OCI-LY1 (cell line): ENCODE measurements at regions not wholly inside any gene's neighbourhood (a gene's known extent, or its start where the extent isn't known, plus 50 kb on each side); places are given as distances from the start of the nearest gene placed in this dataset.

Experiments
- H2AFZ ChIP-seq: fragments of 200-600 bp; sonication (generic), shearing (Covaris generic); 2 replicates; pipeline ENCODE4 v1.6.0; 2014; ENCODE audit warnings: antibody characterized with exemption, mild to moderate bottlenecking, low read length
- H3F3A ChIP-seq: fragments of 200-600 bp; sonication (generic), shearing (Covaris generic); 2 replicates; pipeline ENCODE4 v1.6.0; 2014; ENCODE audit warnings: mild to moderate bottlenecking, antibody characterized with exemption, low read length, moderate library complexity; ENCODE audit not compliant: insufficient read depth
- H3K27ac ChIP-seq: fragments of 200-600 bp; sonication (generic); 2 replicates; pipeline ENCODE4 v1.5.1; 2014; ENCODE audit warnings: low read length, mixed run types, mild to moderate bottlenecking, low read depth; ENCODE audit not compliant: poor library complexity, severe bottlenecking
- H3K27me3 ChIP-seq: fragments of 200-600 bp; sonication (generic); 2 replicates; pipeline ENCODE4 v1.6.0; 2014; ENCODE audit warnings: antibody characterized with exemption, mild to moderate bottlenecking, low read length, moderate library complexity; ENCODE audit not compliant: insufficient read depth
- H3K36me3 ChIP-seq: fragments of 200-600 bp; sonication (generic); 2 replicates; pipeline ENCODE4 v1.6.1; 2014; ENCODE audit warnings: mild to moderate bottlenecking, antibody characterized with exemption, low read length, moderate library complexity, mixed read lengths; ENCODE audit not compliant: insufficient read depth
- H3K4me1 ChIP-seq: fragments of 200-600 bp; sonication (generic); 2 replicates; pipeline ENCODE4 v1.5.1; 2014; ENCODE audit warnings: mild to moderate bottlenecking, low read length, moderate library complexity; ENCODE audit not compliant: insufficient read depth, severe bottlenecking
- H3K4me2 ChIP-seq: fragments of 200-600 bp; sonication (generic), shearing (Covaris generic); 2 replicates; pipeline ENCODE4 v1.6.1; 2014; ENCODE audit warnings: low read length
- H3K4me3 ChIP-seq: fragments of 200-600 bp; sonication (generic); 2 replicates; pipeline ENCODE4 v1.5.1; 2014; ENCODE audit warnings: low read length, low read depth, mild to moderate bottlenecking, mixed read lengths; ENCODE audit not compliant: poor library complexity, severe bottlenecking
- H3K79me2 ChIP-seq: fragments of 200-600 bp; shearing (Covaris generic); 2 replicates; pipeline ENCODE4 v1.6.1; 2016; ENCODE audit warnings: mixed run types, low read length, mixed read lengths; ENCODE audit not compliant: insufficient read depth
- H3K9ac ChIP-seq: fragments of 200-600 bp; sonication (generic), shearing (Covaris generic); 2 replicates; pipeline ENCODE4 v1.6.1; 2014; ENCODE audit warnings: mild to moderate bottlenecking, low read length, mixed read lengths
- H3K9me2 ChIP-seq: fragments of 200-600 bp; sonication (generic), shearing (Covaris generic); 2 replicates; pipeline ENCODE4 v1.6.1; 2014; ENCODE audit warnings: low read depth, mild to moderate bottlenecking, low read length, mixed read lengths
- H3K9me3 ChIP-seq: fragments of 200-600 bp; shearing (Covaris generic); 2 replicates; pipeline ENCODE4 v1.6.1; 2014; ENCODE audit warnings: low read length, mixed read lengths
- H4K20me1 ChIP-seq: fragments of 200-600 bp; sonication (generic), shearing (Covaris generic); 2 replicates; pipeline ENCODE4 v1.6.0; 2016; ENCODE audit warnings: mild to moderate bottlenecking, low read length; ENCODE audit not compliant: insufficient read depth
- CTCF ChIP-seq: fragments of 200-600 bp; sonication (generic), shearing (Covaris generic); IDR thresholded peaks from 2 replicates; pipeline ENCODE4 v1.5.1; 2017; ENCODE audit warnings: mild to moderate bottlenecking, antibody characterized with exemption, low read length, moderate library complexity, mixed read lengths
- EZH2 ChIP-seq: fragments of 200-600 bp; sonication (generic), shearing (Covaris generic); IDR thresholded peaks from 2 replicates; pipeline ENCODE4 v1.8.0; 2017; ENCODE audit warnings: borderline replicate concordance, mixed run types, mild to moderate bottlenecking, antibody characterized with exemption, low read length, moderate library complexity, mixed read lengths

- no peak overlapping the region for H3K4me3 ChIP-seq
- H3K79me2 ChIP-seq: no peaks in the 10 kb centered on the region
Observed at GRCh38 chr11:70807195-70807543, 408.8 kb downstream of the CTTN start.

GRCh38 chr11:70808686-70809375, 410.5 kb downstream of the CTTN start:
- H3K36me3 ChIP-seq: no peaks in the 10 kb centered on the region
- TF ChIP-seq EZH2 (no peak), CTCF (no peak)
- H3K79me2 ChIP-seq: no peaks in the 10 kb centered on the region
- no peak overlapping the region for H3K4me3 ChIP-seq
- no peaks in the 10 kb centered on the region for H3K27me3 ChIP-seq
- no peak overlapping the region for H3K4me2 ChIP-seq
- H3K9ac ChIP-seq: no peak overlapping the region
- H3K27ac ChIP-seq: no peak overlapping the region
- no peaks in the 10 kb centered on the region for H3K9me3 ChIP-seq
- H3F3A ChIP-seq: no peaks in the 10 kb centered on the region
- no peak overlapping the region for H2AFZ ChIP-seq
- H4K20me1 ChIP-seq: no peaks in the 10 kb centered on the region
- H3K4me1 ChIP-seq: no peaks in the 10 kb centered on the region
- no peaks in the 10 kb centered on the region for H3K9me2 ChIP-seq

More at GRCh38 chr11:70807195-70807543, 408.8 kb downstream of the CTTN start:
- Histone ChIP-seq H4K20me1 (no peaks in the 10 kb centered on the region), H3K9me2 (no peaks in the 10 kb centered on the region), H3K4me1 (no peaks in the 10 kb centered on the region), H3K4me2 (no peak overlapping the region), H3K9me3 (no peaks in the 10 kb centered on the region), H2AFZ (no peak overlapping the region), H3K27me3 (no peaks in the 10 kb centered on the region), H3K27ac (no peak overlapping the region), H3K9ac (no peak overlapping the region), H3F3A (no peaks in the 10 kb centered on the region), H3K36me3 (no peaks in the 10 kb centered on the region)
- TF ChIP-seq EZH2 (no peak), CTCF (no peak)

- Histone ChIP-seq H3K9ac (no peak overlapping the region), H2AFZ (no peak overlapping the region), H3K79me2 (no peaks in the 10 kb centered on the region), H3K4me1 (no peaks in the 10 kb centered on the region), H3K9me3 (no peaks in the 10 kb centered on the region), H3K4me3 (no peak overlapping the region), H4K20me1 (no peaks in the 10 kb centered on the region), H3F3A (no peaks in the 10 kb centered on the region), H3K4me2 (no peak overlapping the region), H3K27ac (no peak overlapping the region), H3K9me2 (no peaks in the 10 kb centered on the region), H3K27me3 (no peaks in the 10 kb centered on the region), H3K36me3 (no peaks in the 10 kb centered on the region)
- no peak for TF ChIP-seq CTCF
- TF ChIP-seq EZH2: no peak
Observed at GRCh38 chr11:70810133-70810532, 411.8 kb downstream of the CTTN start.
